ENCODE measurements at regions not wholly inside any gene's neighbourhood (a gene's known extent, or its start where the extent isn't known, plus 50 kb on each side); places are given as distances from the start of the nearest gene placed in this dataset.

DNA sequence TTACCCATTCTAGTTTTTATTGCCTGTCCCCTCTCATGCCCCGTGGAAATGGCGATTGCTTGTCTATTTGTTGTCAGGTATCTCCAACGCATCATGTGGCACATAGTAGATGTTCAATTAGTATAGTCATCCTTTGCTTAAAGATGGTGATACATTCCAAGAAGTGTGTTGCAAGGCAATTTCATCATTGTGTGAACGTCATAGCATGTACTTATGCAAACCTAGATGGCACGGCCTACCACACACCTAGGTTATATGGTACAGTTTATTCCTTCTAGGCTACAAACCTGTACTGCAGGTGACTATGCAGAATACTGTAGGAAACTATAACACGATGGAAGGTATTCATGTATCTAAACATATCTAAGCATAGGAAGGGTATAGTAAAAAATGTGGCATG, 163.9 kb upstream of the DAPK1 start:
- TF ChIP-seq, protein P1, sequence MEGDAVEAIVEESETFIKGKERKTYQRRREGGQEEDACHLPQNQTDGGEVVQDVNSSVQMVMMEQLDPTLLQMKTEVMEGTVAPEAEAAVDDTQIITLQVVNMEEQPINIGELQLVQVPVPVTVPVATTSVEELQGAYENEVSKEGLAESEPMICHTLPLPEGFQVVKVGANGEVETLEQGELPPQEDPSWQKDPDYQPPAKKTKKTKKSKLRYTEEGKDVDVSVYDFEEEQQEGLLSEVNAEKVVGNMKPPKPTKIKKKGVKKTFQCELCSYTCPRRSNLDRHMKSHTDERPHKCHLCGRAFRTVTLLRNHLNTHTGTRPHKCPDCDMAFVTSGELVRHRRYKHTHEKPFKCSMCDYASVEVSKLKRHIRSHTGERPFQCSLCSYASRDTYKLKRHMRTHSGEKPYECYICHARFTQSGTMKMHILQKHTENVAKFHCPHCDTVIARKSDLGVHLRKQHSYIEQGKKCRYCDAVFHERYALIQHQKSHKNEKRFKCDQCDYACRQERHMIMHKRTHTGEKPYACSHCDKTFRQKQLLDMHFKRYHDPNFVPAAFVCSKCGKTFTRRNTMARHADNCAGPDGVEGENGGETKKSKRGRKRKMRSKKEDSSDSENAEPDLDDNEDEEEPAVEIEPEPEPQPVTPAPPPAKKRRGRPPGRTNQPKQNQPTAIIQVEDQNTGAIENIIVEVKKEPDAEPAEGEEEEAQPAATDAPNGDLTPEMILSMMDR (optimal IDR thresholded peaks at IDR 0.05 in 1 of 3, IDR thresholded peaks at IDR 0.05 in 1 of 3, conservative IDR thresholded peaks at IDR 0.05 in 1 of 3; ENCODE audit: extremely low read depth in 1 of 3, insufficient read depth in 2 of 3, low read length in 3 of 3): no peak
- TF ChIP-seq EZH2 (IDR thresholded peaks at IDR 0.05; ENCODE audit: low read length): no peak
